Esophagus muscularis mucosa (tissue), 3 donors: ENCODE measurements at regions not wholly inside any gene's neighbourhood (a gene's known extent, or its start where the extent isn't known, plus 50 kb on each side); places are given as distances from the start of the nearest gene placed in this dataset.

Experiments used
- POLR2A ChIP-seq: fragments of 450-650 bp; IDR thresholded peaks from one replicate; pipeline ENCODE4 v1.6.1; 2017; ENCODE audit warnings: antibody characterized with exemption, moderate library complexity, mild to moderate bottlenecking, low read depth
- POLR2AphosphoS5 ChIP-seq, 2 donors: sonication (generic); formaldehyde crosslinking; IDR thresholded peaks; one replicate each; pipeline ENCODE4 v1.6.1; 2017; ENCODE audit warnings: antibody characterized with exemption in 2 of 2
- TF ChIP-seq, protein P1 (sequence below), 3 experiments: fragments of 200-600 bp in 2 of 3; fragments of 450-650 bp in 1 of 3; sonication (generic) in 2 of 3; IDR thresholded peaks; one replicate each; pipeline ENCODE4 v1.5.1; 2017 to 2019; ENCODE audit warnings: antibody characterized with exemption in 3 of 3, mild to moderate bottlenecking in 2 of 3, moderate library complexity in 1 of 3

DNA sequence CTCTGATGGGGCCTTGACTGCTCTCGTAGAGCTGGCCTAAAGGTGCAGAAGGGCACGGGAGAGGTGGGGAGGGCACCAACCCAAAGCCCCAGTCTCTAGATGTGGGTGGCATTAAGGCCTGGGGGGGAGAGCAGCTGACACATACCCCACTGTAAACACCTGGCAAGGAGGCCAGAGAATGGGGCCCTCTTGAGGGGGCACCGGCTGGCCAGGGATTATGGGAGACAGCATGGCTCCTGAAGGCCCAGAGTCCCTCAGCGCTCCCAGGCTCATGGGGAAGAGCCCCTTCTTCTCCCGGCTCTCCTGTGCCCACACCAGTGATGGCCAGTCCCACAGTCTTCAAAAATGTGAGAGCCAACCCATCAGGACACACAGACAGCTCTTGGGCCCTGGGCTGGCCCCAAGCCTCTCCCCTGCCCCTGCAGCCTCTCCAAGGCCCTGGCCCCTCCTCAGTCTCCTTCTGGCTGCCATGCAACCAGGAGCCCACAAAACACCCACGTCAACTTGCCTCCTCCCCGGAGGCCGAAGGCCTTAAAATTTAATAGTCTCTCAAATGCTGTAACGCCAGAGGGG lies 58.2 kb upstream of the FOXP4 start:
- TF ChIP-seq, protein P1, sequence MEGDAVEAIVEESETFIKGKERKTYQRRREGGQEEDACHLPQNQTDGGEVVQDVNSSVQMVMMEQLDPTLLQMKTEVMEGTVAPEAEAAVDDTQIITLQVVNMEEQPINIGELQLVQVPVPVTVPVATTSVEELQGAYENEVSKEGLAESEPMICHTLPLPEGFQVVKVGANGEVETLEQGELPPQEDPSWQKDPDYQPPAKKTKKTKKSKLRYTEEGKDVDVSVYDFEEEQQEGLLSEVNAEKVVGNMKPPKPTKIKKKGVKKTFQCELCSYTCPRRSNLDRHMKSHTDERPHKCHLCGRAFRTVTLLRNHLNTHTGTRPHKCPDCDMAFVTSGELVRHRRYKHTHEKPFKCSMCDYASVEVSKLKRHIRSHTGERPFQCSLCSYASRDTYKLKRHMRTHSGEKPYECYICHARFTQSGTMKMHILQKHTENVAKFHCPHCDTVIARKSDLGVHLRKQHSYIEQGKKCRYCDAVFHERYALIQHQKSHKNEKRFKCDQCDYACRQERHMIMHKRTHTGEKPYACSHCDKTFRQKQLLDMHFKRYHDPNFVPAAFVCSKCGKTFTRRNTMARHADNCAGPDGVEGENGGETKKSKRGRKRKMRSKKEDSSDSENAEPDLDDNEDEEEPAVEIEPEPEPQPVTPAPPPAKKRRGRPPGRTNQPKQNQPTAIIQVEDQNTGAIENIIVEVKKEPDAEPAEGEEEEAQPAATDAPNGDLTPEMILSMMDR (IDR thresholded peaks at IDR 0.05): no peak
- TF ChIP-seq POLR2AphosphoS5 (IDR thresholded peaks at IDR 0.05) (no peak), POLR2A (no peak)
